GM12878 (cell line): ENCODE measurements at regions not wholly inside any gene's neighbourhood (a gene's known extent, or its start where the extent isn't known, plus 50 kb on each side); places are given as distances from the start of the nearest gene placed in this dataset.

Source experiments
- ATAC-seq: fragments of 200-7000 bp; cut with Tn5 transposase; 3 replicates; pipeline ENCODE4 v1.9.1; 2020; ENCODE audit warnings: mild to moderate bottlenecking, moderate library complexity
- BruUV-seq: library from RNA; stranded (reverse); fragments of 400-500 nt; replicated peaks from 2 replicates; lab custom pipeline; 2021; lab: Mats Ljungman, UMichigan
- CTCF ChIA-PET: fragments of 300-600 bp; sonication (Branson Sonifier 250); formaldehyde crosslinking; extraction: SDS; loops from one replicate; lab custom pipeline; 2021; ENCODE audit warnings: inconsistent platforms; lab: Yijun Ruan, JAX
- POLR2A ChIA-PET: fragments of 350-600 bp; formaldehyde crosslinking; extraction: SDS; loops from one replicate; lab custom pipeline; 2021; ENCODE audit warnings: inconsistent platforms; lab: Charles Lee
- RAD21 ChIA-PET: fragments of 300-600 bp; sonication (Branson Sonifier 250); formaldehyde crosslinking; loops from one replicate; lab custom pipeline; 2023; ENCODE audit warnings: antibody characterized with exemption; ENCODE audit not compliant: unreplicated experiment; lab: Charles Lee
- SMC1A ChIA-PET: fragments of 300-600 bp; sonication (Branson Sonifier 250); formaldehyde crosslinking; loops from one replicate; lab custom pipeline; 2023; ENCODE audit not compliant: unreplicated experiment, uncharacterized antibody; lab: Charles Lee
- DNase-seq: peaks from one replicate; pipeline ENCODE4 v3.0.0-alpha.2; 2011; ENCODE audit warnings: low read depth, low spot score
- FAIRE-seq: peaks from 3 replicates; lab custom pipeline; 2011; peaks lifted over from hg19 to GRCh38; lab: Jason Lieb, UNC
- H2AFZ ChIP-seq: 2 replicates; pipeline ENCODE4 v1.6.0; 2011; ENCODE audit warnings: low read depth, low read length, control low read depth; ENCODE audit not compliant: control insufficient read depth
- H3K27ac ChIP-seq: 2 replicates; pipeline ENCODE4 v1.5.1; 2011; ENCODE audit warnings: control low read depth; ENCODE audit not compliant: control insufficient read depth, insufficient read depth
- H3K27me3 ChIP-seq, 2 experiments: replicated peaks in 1 of 2; 2 replicates each; pipeline versions ENCODE4 v1.6.0 to v1.6.1; 2011; ENCODE audit warnings: low read length in 1 of 2; ENCODE audit not compliant: control insufficient read depth in 2 of 2, insufficient read depth in 2 of 2
- H3K36me3 ChIP-seq, 2 experiments: 2 replicates each; pipeline ENCODE4 v1.5.1; 2011; ENCODE audit warnings: low read length in 1 of 2; ENCODE audit not compliant: control insufficient read depth in 2 of 2, insufficient read depth in 2 of 2
- H3K4me1 ChIP-seq: 2 replicates; pipeline ENCODE4 v1.6.1; 2011; ENCODE audit warnings: mild to moderate bottlenecking, low read length, moderate library complexity, mixed read lengths; ENCODE audit not compliant: control insufficient read depth, insufficient read depth
- H3K4me2 ChIP-seq: 2 replicates; pipeline ENCODE4 v1.6.0; 2011; ENCODE audit warnings: control low read depth; ENCODE audit not compliant: control insufficient read depth, insufficient read depth
- H3K4me3 ChIP-seq: fragments of 200-600 bp; sonication (generic); 2 replicates; pipeline ENCODE4 v1.5.1; 2016
- H3K79me2 ChIP-seq: 2 replicates; pipeline ENCODE4 v1.6.0; 2011; ENCODE audit warnings: low read length; ENCODE audit not compliant: control insufficient read depth, insufficient read depth
- H3K9ac ChIP-seq: 2 replicates; pipeline ENCODE4 v1.8.0; 2011; ENCODE audit warnings: low read length, control low read depth, mixed read lengths; ENCODE audit not compliant: control insufficient read depth, insufficient read depth
- H3K9me3 ChIP-seq: replicated peaks from 3 replicates; pipeline ENCODE4 v1.5.1; 2011; ENCODE audit warnings: mild to moderate bottlenecking, low read length; ENCODE audit not compliant: control insufficient read depth, insufficient read depth
- H4K20me1 ChIP-seq: 2 replicates; pipeline ENCODE4 v1.6.0; 2011; ENCODE audit not compliant: control insufficient read depth, insufficient read depth
- BACH1 ChIP-seq: fragments of 450-650 bp; IDR thresholded peaks from 2 replicates; pipeline ENCODE4 v1.6.1; 2017; ENCODE audit warnings: mild to moderate bottlenecking, borderline replicate concordance
- EED ChIP-seq: sonication (generic); IDR thresholded peaks from 2 replicates; pipeline ENCODE4 v1.6.1; 2016; ENCODE audit warnings: antibody characterized with exemption, low read depth
- IKZF1 ChIP-seq: fragments of 450-650 bp; conservative IDR thresholded peaks from 2 replicates; pipeline ENCODE4 v1.6.1; 2017; ENCODE audit warnings: antibody characterized with exemption, mild to moderate bottlenecking
- IRF4 ChIP-seq: IDR thresholded peaks from 2 replicates; pipeline ENCODE4 v1.6.1; 2011; ENCODE audit warnings: low read depth, low read length
- JUND ChIP-seq: IDR thresholded peaks from 2 replicates; pipeline ENCODE4 v1.6.1; 2012; ENCODE audit warnings: low read depth, mild to moderate bottlenecking, low read length, improper control_type of control experiment, moderate library complexity
- MXI1 ChIP-seq: fragments of 150-350 bp; IDR thresholded peaks from 2 replicates; pipeline ENCODE4 v1.6.1; 2011; ENCODE audit warnings: low read depth, mild to moderate bottlenecking, inconsistent platforms, low read length, improper control_type of control experiment
- ZSCAN29 ChIP-seq: fragments of 450-650 bp; IDR thresholded peaks from 2 replicates; pipeline ENCODE4 v1.6.1; 2017; ENCODE audit warnings: mild to moderate bottlenecking, moderate library complexity
- ZZZ3 ChIP-seq: IDR thresholded peaks from 2 replicates; pipeline ENCODE4 v1.6.1; 2011; ENCODE audit warnings: low read depth; ENCODE audit not compliant: control insufficient read depth, insufficient read length
- WGBS: methylation state at CpG from one replicate; pipeline ENCODE4 v1.1.6; 2016; ENCODE audit warnings: low lambda C conversion rate; ENCODE audit not compliant: insufficient replicate concordance, insufficient coverage; ENCODE audit errors: missing lambda C conversion rate; 5-methylcytosine and 5-hydroxymethylcytosine counted together
- in situ Hi-C: fragments of 300-500 bp; cut with MboI; formaldehyde crosslinking; loops from 9 replicates; pipeline ENCODE4 v1.14.3; 2018; ENCODE audit warnings: mixed read lengths
- intact Hi-C: fragments of 100-400 bp; cut with micrococcal nuclease; formaldehyde crosslinking; loops from one replicate; pipeline ENCODE4 v1.14.2; 2022; ENCODE audit not compliant: unreplicated experiment
- TF ChIP-seq, protein P1 (sequence below): fragments of 450-650 bp; IDR thresholded peaks from 2 replicates; pipeline ENCODE4 v1.6.1; 2018; ENCODE audit warnings: mild to moderate bottlenecking, low read depth, moderate library complexity; ENCODE audit not compliant: partially characterized antibody
- TF ChIP-seq, protein P2 (sequence below): fragments of 450-650 bp; formaldehyde crosslinking; IDR thresholded peaks from 2 replicates; pipeline ENCODE4 v1.5.0; 2022; ENCODE audit warnings: mild to moderate bottlenecking, missing genetic modification characterization

DNA sequence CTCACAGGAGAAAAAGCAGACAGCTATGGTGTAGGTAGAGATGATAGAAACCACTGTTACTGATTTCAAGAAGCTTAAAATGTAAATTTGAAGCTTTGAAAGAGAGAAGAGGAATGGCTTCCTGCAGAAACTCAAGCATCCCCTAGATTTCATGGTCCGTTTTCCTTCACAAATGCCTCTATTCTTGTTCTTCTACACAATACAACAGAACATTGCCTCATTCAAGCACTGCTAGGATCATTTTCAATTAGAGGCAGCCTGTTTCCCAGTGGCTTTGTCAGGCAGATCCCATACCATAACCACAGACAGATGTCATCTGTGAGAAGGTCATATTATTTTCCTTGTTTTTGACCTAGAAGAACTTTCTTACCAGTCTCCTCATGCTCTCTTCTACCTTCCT is 77.9 kb upstream of the SPRED1 start:
- POLR2A ChIA-PET, result no interaction called here
- TF ChIP-seq ZZZ3 (no peak), ZSCAN29 (no peak), MXI1 (no peak)
- Histone ChIP-seq H3K9me3 (no peaks in the 10 kb centered on the region), H3K4me3 (no peak overlapping the region), H3K79me2 (no peaks in the 10 kb centered on the region), H3K27ac (no peak overlapping the region), H2AFZ (no peak overlapping the region), H3K4me1 (0 out of 2 replicates have a peak, but pooled peaks cover 5% of the 10 kb centered on the region), H3K9ac (no peak overlapping the region), H3K4me2 (no peak overlapping the region), H3K27me3 (no peaks in the 10 kb centered on the region; a peak in 1 of 4 replicates), H3K36me3 (no peaks in the 10 kb centered on the region), H4K20me1 (no peaks in the 10 kb centered on the region)
- intact Hi-C loops, result loop anchor here (10.0 kb wide), 1 partner anchor 170 kb away; no protein-coding TSS in a partner anchor
- SMC1A ChIA-PET, result interaction anchor here (1.3 kb wide), 1 partner anchor 160 kb away, joined by 4 read pairs; no protein-coding TSS in a partner anchor
- in situ Hi-C loops, result no loop called here
- FAIRE-seq (no peak), ATAC-seq (no peak), DNase-seq (no peak)
- WGBS, result 20% methylated on average over 1 of the region's 1 CpG
- RAD21 ChIA-PET, result no interaction called here
- CTCF ChIA-PET, result no interaction called here
- no TSS peak for BruUV-seq

DNA sequence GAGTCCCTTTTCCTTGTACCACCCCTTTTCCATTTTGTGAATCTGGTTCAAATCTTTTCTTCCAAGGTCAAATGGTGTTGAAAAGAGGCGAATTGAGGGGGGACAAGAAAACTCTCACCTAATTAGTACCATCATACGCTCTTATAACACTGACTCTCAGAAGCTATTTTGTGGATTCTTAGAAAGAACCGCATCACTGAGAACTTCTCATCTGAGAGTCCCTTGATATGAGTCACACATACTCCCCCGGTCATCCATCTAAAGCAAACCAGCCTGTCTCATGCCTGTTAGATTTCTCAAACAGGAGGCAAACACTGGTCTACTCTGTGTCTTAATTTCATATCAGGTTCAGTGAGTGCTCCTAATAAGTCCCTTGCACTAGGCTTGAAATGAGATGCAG is 76.5 kb upstream of the SPRED1 start:
- POLR2A ChIA-PET, result no interaction called here
- WGBS, result 3% methylated on average over 4 of the region's 4 CpGs
- peak; percentile 61 for DNase-seq
- CTCF ChIA-PET, result no interaction called here
- no TSS peak for BruUV-seq
- Histone ChIP-seq H3K79me2 (no peaks in the 10 kb centered on the region), H3K4me1 (0 out of 2 replicates have a peak, but pooled peaks cover 5% of the 10 kb centered on the region), H3K27ac (no peak overlapping the region), H3K9me3 (no peaks in the 10 kb centered on the region), H2AFZ (no peak overlapping the region), H3K4me2 (no peak overlapping the region; the same call in 1 of the 2 replicates), H3K36me3 (no peaks in the 10 kb centered on the region), H3K9ac (no peak overlapping the region), H3K4me3 (no peak overlapping the region), H4K20me1 (no peaks in the 10 kb centered on the region), H3K27me3 (no peaks in the 10 kb centered on the region; a peak in 1 of 4 replicates)
- FAIRE-seq, result peak; percentile 85
- peak; percentile 100 for ATAC-seq
- SMC1A ChIA-PET, result interaction anchor here (1.1 to 2.5 kb wide), 5 partner anchors 26 to 162 kb away, joined by 3 to 5 read pairs (median 3); no protein-coding TSS in a partner anchor
- in situ Hi-C loops (no loop called here), intact Hi-C loops (loop anchor here (10.0 kb wide), 1 partner anchor 171 kb away; no protein-coding TSS in a partner anchor)
- RAD21 ChIA-PET, result interaction anchor here (0.5 to 1.4 kb wide), 3 partner anchors 29 to 92 kb away, joined by 3 to 6 read pairs (median 3); no protein-coding TSS in a partner anchor
- TF ChIP-seq EED (no peak), JUND (0 out of 2 replicates have a peak, but pooled peaks have one; percentile 17), IKZF1 (peak; percentile 42; the same call in 1 of the 2 replicates), BACH1 (no peak; the same call in 1 of the 2 replicates), IRF4 (peak; percentile 47; the same call in 1 of the 2 replicates)
- TF ChIP-seq, protein P1, sequence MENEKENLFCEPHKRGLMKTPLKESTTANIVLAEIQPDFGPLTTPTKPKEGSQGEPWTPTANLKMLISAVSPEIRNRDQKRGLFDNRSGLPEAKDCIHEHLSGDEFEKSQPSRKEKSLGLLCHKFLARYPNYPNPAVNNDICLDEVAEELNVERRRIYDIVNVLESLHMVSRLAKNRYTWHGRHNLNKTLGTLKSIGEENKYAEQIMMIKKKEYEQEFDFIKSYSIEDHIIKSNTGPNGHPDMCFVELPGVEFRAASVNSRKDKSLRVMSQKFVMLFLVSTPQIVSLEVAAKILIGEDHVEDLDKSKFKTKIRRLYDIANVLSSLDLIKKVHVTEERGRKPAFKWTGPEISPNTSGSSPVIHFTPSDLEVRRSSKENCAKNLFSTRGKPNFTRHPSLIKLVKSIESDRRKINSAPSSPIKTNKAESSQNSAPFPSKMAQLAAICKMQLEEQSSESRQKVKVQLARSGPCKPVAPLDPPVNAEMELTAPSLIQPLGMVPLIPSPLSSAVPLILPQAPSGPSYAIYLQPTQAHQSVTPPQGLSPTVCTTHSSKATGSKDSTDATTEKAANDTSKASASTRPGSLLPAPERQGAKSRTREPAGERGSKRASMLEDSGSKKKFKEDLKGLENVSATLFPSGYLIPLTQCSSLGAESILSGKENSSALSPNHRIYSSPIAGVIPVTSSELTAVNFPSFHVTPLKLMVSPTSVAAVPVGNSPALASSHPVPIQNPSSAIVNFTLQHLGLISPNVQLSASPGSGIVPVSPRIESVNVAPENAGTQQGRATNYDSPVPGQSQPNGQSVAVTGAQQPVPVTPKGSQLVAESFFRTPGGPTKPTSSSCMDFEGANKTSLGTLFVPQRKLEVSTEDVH, result no peak
- TF ChIP-seq, protein P2, sequence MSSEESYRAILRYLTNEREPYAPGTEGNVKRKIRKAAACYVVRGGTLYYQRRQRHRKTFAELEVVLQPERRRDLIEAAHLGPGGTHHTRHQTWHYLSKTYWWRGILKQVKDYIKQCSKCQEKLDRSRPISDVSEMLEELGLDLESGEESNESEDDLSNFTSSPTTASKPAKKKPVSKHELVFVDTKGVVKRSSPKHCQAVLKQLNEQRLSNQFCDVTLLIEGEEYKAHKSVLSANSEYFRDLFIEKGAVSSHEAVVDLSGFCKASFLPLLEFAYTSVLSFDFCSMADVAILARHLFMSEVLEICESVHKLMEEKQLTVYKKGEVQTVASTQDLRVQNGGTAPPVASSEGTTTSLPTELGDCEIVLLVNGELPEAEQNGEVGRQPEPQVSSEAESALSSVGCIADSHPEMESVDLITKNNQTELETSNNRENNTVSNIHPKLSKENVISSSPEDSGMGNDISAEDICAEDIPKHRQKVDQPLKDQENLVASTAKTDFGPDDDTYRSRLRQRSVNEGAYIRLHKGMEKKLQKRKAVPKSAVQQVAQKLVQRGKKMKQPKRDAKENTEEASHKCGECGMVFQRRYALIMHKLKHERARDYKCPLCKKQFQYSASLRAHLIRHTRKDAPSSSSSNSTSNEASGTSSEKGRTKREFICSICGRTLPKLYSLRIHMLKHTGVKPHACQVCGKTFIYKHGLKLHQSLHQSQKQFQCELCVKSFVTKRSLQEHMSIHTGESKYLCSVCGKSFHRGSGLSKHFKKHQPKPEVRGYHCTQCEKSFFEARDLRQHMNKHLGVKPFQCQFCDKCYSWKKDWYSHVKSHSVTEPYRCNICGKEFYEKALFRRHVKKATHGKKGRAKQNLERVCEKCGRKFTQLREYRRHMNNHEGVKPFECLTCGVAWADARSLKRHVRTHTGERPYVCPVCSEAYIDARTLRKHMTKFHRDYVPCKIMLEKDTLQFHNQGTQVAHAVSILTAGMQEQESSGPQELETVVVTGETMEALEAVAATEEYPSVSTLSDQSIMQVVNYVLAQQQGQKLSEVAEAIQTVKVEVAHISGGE (CRISPR knock-in tag), result no peak
